Prostate gland (tissue), 2 donors: ENCODE measurements at regions not wholly inside any gene's neighbourhood (a gene's known extent, or its start where the extent isn't known, plus 50 kb on each side); places are given as distances from the start of the nearest gene placed in this dataset.

ENCODE experiments used
- CTCF ChIP-seq, 4 experiments: fragments of 200-600 bp in 2 of 4; fragments of 450-650 bp in 2 of 4; sonication (generic) in 2 of 4; IDR thresholded peaks; 1 replicate in 3 of 4; 2 replicates in 1 of 4; pipeline ENCODE4 v1.5.1; 2016 to 2019; ENCODE audit warnings: antibody characterized with exemption in 4 of 4, mild to moderate bottlenecking in 2 of 4, moderate library complexity in 2 of 4
- POLR2A ChIP-seq: fragments of 450-650 bp; IDR thresholded peaks from one replicate; pipeline ENCODE4 v1.6.1; 2016; ENCODE audit warnings: antibody characterized with exemption, mild to moderate bottlenecking

DNA sequence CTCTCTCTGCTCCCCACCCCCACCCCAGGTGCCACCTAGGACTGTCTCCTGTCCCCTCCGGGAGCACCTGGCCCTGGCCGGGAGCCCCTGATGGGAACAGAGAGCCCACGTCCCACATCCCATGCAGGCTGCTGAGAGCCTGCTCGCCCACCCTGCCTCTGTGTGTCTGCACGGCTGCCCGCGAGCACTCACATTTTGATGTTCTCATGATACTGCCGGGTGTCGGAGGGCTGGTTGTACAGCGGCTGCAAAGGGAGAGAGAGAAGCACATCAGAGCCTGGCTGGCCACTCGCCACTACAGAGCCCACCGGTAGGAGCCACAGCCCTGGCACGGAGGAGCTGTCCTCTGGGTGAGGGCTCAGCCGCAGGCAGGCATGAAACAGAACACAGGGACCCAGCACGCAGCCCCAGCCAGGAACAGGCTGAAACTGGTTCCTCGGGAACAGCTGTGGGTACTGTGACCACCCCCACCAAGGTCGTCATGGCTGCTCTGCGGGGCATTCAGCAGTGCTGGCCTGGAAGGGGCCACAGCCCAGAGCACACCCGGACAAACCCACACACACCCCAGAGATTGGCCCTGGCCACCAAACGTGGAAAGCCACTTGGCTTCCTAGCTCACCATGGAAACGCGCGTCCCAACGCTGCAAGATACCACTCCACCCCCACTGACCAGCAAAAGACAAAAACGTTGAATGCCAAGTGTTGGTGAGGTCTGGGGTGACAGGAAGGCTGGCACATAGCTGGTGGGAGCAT is 117.6 kb downstream of the NCOR2 start:
- TF ChIP-seq CTCF (IDR thresholded peaks at IDR 0.05) (no peak), POLR2A (no peak)
